Pulmonary artery endothelial cell (primary cell): ENCODE measurements at regions not wholly inside any gene's neighbourhood (a gene's known extent, or its start where the extent isn't known, plus 50 kb on each side); places are given as distances from the start of the nearest gene placed in this dataset.
"Not testable (repeated sequence)": the region's sequence is repeated elsewhere in the genome, so short reads cannot be mapped to it uniquely, and the experiment has no call there.

Experiments
- DNase-seq: peaks from one replicate; pipeline ENCODE4 v3.0.0-alpha.2; 2011; ENCODE audit warnings: low read depth, low spot score

DNA sequence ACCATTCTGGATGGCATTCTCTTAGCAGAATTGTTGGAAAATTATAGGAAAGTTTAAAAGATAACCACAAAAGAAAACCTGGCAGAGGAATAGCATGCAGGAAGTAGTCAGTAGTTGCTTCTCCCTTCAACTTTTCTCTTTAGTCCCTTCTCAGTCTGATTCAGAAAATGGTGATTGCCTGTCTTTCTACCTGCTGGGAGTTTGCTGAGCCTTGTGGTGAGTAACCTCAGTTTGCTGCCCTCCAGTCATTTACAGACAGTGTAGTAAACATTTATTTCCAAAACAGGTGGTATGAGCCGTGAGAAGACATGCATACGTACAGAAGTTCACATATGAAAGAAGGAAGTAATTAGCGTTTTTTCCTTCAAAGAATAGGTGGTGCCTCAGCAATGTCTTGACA lies 224.7 kb upstream of the POU1F1 start:
- DNase-seq: no peak

- DNase-seq: no peak
Observed at GRCh38 chr3:87498358-87499080, 222.1 kb upstream of the POU1F1 start.

GRCh38 chr3:87495938-87496337 lies 219.6 kb upstream of the POU1F1 start:
- no peak for DNase-seq

DNA sequence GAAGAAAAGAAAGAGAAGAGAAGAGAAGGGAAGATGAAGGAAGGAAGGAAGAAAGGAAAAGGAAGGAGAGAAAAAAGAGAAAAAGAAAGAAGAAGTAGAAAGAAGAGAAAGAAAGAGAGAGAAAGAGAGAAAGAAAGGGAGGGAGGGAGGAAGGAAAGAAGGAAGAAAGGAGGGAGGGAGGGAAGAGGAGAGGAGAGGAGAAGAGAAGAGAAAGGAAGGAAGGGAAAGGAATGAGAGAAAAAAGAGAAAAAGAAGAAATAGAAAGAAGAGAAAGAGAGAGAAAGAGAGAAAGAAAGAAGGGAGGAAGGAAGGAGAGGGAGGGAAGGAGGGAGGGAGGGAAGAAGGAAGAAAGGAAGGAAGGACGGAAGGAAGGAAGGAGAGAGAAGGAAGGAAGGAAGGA lies 217.9 kb upstream of the POU1F1 start:
- no peak for DNase-seq

- DNase-seq: no peak
Observed at GRCh38 chr3:87491843-87492242, 215.5 kb upstream of the POU1F1 start.

- no peak for DNase-seq
Observed at GRCh38 chr3:87489892-87490291, 213.5 kb upstream of the POU1F1 start.

- no peak for DNase-seq
Observed at GRCh38 chr3:87488765-87489164, 212.4 kb upstream of the POU1F1 start.

DNA sequence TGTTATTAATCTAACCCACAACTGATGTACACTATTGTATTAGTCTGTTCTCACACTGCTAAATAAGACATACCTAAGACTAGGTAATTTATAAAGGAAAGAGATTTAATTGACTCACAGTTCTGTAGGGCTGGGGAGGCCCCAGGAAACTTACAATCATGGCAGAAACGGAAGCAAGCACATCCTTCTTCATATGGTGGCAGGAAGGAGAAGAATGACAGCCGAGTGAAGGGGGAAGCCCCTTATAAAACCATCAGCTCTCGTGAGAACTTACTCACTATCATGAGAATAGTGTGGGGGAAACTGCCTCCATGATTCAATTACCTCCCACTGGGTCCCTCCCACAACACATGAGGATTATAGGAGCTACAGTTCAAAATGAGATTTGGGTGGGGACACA lies 210.3 kb upstream of the POU1F1 start:
- not testable (repeated sequence) for DNase-seq

DNA sequence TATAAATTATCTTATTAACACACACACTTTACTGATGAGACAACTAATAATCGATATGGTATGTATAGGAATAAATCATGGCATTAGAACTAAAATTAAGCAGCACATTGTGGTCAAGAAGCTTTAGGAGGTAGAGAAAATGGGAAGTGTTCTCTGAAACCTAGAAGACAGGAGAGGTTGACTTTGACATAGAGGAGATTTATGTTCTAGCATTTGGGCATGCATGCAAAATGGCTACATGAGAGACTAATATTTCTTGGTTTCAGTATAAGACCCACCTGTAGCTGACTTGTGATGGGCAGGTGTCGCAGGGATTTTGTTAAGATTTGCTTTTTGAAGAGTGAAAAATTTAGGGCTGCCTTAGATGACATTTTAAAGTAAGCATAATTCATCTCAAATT lies 209.7 kb upstream of the POU1F1 start:
- no peak for DNase-seq

DNA sequence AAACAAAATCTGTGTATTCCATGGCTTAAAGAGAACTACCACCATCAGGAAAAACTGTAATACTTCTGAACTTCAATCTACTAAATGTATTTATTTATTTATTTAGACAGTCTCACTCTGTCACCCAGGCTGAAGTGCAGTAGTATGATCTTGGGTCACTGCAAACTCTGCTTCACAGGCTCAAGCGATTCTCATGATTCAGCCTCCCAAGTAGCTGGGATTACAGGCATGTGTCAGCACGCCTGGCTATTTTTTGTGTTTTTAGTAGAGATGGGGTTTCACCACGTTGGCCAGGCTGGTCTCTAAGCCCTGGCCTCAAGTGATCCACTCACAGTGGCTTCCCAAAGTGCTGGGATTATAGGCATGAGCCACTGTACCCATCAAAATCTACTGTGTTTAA lies 202.3 kb upstream of the POU1F1 start:
- DNase-seq: no peak

- no peak for DNase-seq
Observed at GRCh38 chr3:87473944-87474343, 197.6 kb upstream of the POU1F1 start.

- DNase-seq: no peak
Observed at GRCh38 chr3:87468938-87469337, 192.6 kb upstream of the POU1F1 start.

GRCh38 chr3:87468235-87468634 lies 191.9 kb upstream of the POU1F1 start:
- DNase-seq: no peak

GRCh38 chr3:87462228-87462627 lies 185.8 kb upstream of the POU1F1 start:
- DNase-seq: no peak

GRCh38 chr3:87461443-87461842 lies 185.1 kb upstream of the POU1F1 start:
- no peak for DNase-seq

GRCh38 chr3:87461036-87461435 lies 184.7 kb upstream of the POU1F1 start:
- no peak for DNase-seq

GRCh38 chr3:87448558-87448957 lies 172.2 kb upstream of the POU1F1 start:
- DNase-seq: no peak

GRCh38 chr3:87446849-87447387 lies 170.5 kb upstream of the POU1F1 start:
- no peak for DNase-seq

DNA sequence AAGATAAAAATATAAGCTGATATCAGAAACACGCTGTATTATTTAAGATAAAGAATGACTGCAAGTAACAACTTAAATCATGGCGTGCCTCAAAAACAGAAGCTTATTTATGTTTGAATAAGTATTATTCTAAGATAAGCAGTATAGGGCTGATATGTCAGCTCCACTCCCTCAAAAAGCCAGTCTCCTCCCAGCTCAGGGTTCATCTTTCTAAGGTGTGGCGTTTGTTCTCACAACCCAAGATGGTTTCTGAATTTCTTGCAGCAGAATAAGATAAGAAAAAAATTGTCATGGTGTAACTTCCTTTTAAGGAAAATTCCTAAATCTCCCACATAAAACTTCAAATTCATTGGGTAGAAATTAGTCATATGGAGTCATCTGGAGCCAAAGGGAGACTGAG lies 166.1 kb upstream of the POU1F1 start:
- no peak for DNase-seq

- no peak for DNase-seq
Observed at GRCh38 chr3:87437765-87438164, 161.4 kb upstream of the POU1F1 start.

DNA sequence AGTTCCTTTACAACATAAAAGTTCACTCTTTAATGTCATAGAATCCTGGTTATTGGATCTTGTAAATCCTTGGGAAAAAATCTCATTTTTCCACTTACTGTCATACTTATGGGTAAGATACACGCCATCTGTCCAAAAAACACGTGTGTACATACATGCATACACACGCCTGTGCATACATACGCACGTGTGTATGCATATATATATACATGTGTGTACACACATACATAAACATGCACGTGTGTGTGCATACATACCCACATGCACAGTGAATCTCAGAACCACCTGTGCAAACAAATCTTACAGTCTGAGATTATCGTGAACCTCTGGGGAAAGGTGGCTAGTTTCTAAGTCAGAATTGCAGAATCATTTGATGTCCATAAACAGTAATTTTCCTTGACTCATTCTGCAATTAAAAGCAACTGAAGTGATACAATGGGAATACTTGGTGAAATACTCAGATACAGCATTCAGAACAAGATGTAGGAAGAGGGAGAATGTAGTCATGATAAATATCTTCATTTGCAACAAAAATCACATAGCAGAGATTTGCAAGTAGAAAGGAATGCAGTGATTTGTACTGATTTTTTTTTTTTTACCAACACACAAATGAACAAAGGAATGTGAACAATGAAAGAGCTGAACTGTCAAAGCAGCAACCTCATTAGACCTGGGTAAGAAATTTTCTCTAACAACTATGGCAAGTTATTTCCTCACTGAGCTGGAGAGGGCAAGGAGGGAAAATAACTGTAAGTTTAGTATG lies 160.6 kb upstream of the POU1F1 start:
- no peak for DNase-seq

DNA sequence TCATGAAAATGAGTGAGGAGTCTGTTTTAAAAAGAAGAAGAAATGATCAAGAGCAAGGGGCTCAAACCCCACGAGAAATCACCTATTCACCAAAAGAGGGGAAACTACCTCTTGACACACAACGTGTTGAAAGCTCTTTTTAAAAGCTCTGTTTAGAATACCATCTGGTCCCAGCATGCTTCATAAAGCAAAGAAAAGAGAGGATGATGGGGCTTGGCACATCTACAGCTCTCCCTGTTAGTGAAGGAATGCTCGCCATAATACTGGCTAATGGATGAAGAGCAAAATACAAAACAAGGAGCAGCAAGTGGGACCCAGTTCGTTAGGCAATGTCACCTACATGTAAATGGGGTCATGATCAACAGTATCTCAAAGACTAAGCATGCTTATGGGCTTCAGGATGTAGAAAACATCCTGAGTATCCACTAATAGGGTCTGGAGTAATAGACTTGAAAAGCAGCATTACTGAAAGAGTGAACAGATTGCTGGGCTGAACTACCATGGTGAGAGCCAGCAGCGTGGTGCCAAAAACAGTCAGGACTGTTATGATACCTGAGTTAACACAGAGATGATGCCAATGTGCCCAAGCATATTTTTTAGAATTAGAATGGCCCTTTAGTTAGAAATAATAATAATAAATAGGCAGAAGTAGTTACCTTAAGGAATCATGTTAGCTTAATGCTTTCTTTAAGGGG lies 159.7 kb upstream of the POU1F1 start:
- no peak for DNase-seq
